Erythroblast (primary cell): ENCODE measurements at regions not wholly inside any gene's neighbourhood (a gene's known extent, or its start where the extent isn't known, plus 50 kb on each side); places are given as distances from the start of the nearest gene placed in this dataset.

ENCODE experiments used
- GATA1 ChIP-seq: IDR thresholded peaks from 2 replicates; pipeline ENCODE4 v1.6.1; 2011; ENCODE audit warnings: low read depth, mild to moderate bottlenecking, control low read depth, low read length, moderate library complexity
- POLR2A ChIP-seq: IDR thresholded peaks from 2 replicates; pipeline ENCODE4 v1.6.1; 2011; ENCODE audit warnings: mild to moderate bottlenecking, low read length

DNA sequence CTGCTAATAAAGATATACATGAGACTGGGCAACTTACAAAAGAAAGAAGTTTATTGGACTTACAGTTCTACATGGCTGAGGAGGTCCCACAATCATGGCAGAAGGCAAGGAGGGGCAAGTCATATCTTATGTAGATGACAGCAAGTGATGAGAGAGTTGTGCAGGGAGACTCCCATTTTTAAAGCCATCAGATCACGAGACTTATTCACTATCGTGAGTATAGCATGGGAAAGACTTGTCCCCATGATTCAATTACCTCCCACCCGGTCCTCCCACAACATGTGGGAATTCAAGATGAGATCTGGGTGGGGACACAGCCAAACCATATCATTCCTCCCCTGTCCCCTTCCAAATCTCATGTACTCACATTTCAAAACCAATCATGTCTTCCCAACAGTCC, 50.9 kb upstream of the GRID2 start:
- TF ChIP-seq POLR2A = no peak
- no peak for TF ChIP-seq GATA1
